Suppressor macrophage treated with lipopolysaccharide for 4 hours (primary cell): ENCODE measurements at regions not wholly inside any gene's neighbourhood (a gene's known extent, or its start where the extent isn't known, plus 50 kb on each side); places are given as distances from the start of the nearest gene placed in this dataset.
"Not testable (repeated sequence)": the region's sequence is repeated elsewhere in the genome, so short reads cannot be mapped to it uniquely, and the experiment has no call there.

Experiments used
- DNase-seq: peaks from one replicate; pipeline ENCODE4 v3.0.0-alpha.2; 2020

DNA sequence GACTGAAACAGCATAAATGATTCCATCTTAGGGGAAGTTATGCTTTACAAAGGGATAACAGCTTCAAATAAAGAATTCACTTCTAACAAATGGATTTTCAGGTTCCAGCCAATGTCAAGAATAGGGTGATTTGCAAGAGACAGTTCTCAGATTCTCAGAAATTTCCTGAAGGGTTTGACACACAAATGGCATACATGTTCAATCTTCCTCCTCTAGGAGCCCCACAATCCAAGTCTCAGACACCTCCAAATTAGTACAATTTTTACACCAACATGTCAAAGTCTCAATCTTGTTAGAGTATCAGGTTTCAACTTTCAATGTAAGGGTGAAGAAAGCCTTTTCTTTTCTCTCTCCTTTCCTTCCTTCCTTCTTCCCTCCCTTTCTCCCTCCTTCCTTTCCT lies 996.6 kb downstream of the TLE1 start:
- DNase-seq = no peak

DNA sequence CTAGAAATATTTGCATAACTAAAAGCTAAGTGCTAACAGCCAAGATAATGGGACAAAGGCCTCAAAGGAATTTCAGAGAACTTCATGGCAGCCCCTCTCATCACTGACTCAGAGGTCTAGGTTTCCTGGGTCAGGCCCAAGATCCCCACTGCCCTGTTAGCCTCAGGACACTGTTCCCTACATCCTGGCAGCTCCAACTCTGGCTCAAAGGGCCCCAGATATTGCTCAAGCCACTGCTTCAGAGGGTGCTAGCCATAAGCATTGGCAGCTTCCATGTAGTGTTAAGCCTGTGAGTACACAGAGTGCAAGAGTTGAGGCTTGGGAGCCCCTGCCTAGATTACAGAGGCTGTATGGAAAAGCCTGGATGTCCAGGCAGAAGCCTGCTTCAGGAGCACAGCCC lies 998.1 kb downstream of the TLE1 start:
- no peak for DNase-seq

DNA sequence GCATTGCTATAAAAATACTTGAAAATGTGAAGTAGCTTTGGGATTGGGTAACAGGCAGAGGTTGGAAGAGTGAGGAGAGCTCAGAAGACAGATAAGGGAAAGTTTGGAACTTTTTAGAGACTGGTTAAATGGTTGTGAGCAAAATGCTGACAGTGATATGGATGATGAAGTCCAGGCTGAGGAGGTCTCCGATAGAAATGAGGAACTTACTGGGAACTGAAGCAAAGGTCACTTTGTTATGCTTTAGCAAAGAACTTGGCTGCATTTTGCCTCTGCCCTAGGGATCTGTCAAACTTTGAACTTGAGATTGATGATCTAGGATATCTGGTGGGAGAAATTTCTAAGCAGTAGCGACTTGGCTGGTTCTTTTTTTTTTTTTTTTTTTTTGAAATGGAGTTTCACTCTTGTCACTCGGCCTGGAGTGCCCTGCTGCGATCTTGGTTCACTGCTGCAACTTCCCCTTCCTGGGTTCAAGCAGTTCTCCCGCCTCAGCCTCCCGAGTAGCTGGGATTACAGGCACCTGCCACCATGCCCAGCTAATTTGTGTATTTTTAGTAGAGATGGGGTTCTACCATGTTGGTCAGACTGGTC lies 998.9 kb downstream of the TLE1 start:
- DNase-seq = no peak

- DNase-seq = no peak
Measured at GRCh38 chr9:80679916-80680315, 1009.4 kb downstream of the TLE1 start.

DNA sequence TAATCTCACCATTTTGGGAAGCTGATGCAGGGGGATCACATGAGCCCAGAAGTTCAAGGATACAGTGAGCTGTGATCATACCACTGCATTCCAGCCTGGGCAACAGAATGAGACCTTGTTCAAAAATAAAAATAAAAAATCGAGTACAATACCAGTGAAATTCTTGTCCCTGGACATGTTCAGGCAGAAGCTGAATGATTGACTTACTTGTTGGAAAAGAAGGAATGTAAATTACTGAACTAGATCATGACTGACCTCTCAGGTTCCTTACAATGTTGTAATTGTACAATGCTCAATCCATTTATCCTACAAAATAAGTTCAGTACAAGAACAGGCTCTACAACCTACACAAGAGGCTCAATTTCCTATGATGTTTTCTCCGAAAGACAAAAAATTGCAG lies 1010.4 kb downstream of the TLE1 start:
- no peak for DNase-seq

DNA sequence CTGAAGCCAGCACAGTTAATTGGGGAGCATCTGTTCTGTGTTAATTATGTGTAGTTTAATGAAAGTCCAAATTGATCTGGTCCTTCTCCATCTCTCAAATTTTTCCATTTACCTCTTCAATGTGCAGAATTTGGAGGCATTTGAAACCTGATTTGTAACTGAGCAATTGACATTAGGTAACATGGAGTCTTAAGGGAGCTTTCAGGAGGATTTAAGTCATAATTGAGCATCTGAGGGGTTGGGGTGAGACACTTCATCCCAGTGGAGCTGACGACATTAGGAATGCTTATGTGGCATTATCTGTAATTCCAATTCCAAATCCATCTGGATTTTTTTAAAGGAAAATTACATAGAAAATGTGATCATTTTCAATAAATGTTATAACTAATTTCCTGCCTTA lies 1015.9 kb downstream of the TLE1 start:
- DNase-seq = no peak

DNA sequence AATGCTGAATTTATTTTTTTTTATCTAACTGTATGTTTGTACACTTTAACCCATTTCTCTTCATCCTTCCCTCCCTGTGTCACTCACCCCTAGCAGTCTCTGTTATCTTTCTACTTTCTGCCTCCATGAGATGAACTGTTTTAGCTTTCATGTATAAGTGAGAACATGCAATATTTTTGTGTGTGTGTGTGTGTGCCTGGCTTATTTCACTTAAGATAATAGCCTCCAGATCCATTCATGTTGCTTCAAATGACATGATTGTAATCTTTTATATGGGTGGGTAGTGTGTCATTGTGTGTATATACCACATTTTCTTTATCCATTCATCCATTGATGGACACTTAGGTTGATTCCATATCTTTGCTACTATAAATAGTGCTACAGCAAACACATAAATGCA lies 1023.9 kb downstream of the TLE1 start:
- no peak for DNase-seq

DNA sequence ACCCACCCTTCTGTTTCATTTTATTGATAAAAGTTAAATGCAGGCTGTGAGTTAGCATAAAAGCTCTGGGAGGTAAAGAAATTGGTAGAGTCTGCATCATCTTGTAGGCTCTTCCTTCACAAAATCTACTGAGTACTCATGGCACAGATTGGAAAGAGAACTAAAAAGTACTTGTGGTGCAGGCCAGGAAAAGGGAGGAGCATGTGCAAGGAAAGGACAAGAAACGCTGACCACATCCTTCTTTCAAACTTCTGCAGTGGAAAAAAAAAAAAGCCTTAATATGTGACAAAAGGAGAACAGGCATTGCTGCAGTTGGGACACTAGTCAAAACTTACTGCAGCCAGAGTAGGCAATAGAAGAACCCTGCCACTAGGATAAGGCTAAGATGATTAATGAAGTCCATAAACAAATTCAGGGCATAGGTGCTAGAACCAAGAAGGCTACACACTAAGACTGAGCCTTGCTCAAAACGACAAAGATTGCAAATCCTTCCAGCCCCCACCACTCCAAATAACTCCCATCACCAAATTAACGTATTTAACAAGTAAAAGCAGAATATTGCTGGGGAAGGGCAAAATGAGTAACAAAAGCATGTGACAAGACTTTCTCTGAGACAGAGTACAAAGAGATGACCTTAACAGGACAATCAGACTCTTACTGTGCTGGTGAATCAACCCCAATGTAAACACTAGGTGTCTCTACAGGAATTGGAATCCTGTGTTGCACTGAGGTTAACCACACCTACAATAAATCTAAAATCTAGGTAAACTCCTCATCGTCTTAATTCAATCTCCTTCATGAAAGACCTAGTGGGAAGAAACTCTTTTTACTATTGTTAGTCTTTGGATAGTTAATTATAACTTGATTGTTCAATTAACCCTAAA lies 1024.8 kb downstream of the TLE1 start:
- no peak for DNase-seq

DNA sequence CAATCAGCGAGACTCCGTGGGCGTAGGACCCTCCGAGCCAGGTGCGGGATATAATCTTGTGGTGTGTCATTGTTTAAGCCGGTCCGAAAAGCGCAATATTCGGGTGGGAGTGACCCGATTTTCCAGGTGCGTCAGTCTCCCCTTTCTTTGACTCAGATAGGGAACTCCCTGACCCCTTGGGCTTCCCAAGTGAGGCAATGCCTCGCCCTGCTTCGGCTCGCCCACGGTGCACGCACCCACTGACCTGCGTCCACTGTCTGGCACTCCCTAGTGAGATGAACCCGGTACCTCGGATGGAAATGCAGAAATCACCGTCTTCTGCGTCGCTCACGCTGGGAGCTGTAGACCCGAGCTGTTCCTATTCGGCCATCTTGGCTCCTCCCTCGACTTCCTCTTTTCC lies 1029.6 kb downstream of the TLE1 start:
- DNase-seq = not testable (repeated sequence)

DNA sequence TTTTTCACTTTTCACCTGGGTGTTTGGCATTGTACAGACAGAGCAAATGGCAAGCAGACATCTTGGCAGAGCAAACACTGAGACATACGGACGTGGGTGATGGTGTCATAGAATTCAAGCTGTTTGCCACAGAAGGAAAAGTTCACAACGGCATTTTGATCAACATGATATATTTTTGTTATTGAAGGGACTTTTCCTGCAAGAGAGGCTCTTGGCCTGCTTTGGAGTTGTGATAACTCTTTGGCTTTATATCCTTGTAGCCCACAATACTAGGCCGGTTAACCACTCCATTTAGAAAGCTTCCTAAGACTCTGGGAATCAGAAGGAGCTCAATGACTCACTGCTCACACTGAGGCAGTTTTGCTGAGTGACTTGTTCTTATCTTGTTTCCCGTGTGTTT lies 1038.3 kb downstream of the TLE1 start:
- DNase-seq = no peak

DNA sequence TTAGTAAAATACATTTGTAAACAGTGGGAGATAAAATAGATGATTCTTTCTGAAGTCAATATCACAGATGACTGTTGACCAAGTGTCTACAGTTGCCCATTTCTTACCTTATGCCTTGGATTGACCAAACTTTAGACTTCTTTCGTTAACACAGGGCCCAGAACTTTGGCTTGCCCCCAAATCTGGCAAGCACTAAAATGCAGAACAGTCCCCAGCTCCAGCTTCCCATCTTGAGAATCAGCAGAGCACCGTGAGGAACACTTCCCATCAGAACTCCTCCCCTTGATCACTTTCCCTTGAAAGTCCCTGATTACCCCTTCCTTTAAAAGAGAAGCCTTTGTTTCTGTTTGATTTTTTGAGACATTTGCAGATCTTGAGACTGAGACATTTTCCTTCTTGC lies 1039.9 kb downstream of the TLE1 start:
- no peak for DNase-seq

DNA sequence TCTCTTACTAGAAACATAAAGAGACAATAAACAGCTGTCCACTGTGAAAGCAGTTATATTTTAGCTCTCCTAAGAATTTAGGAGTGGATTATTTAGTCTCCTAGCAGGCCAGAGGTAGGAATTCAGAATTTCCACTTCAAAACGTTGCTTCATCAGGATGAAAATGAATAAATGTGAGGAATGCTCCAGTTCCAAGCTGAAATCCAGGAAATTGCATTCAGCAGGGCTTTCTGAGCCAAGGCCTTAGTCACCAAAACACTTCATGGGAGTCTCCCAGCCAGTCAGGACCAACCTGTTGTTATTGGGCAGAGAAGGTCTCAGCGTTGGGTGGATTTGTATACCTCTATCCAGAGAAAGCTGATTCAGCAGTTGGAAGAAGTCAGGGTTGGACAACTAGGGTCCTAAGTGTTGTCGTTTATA lies 1040.3 kb downstream of the TLE1 start:
- no peak for DNase-seq

DNA sequence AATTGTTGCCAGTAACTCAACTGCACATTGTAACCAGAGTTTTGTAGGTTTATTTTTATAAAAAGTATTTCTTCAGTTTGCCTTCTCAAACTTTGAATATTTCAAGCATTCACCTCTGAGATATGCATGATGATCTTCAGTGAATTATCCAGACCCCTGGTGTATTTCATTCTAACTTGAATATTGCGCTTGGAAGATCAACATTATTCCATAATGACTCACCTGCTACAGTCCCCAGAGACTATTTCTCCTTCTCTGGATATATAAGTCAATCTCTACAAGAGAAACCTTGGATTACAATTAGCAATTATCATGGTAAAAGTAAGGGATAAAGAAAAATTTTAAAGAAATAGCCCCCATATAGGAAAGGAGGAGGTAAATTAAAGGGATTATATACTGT lies 1041.0 kb downstream of the TLE1 start:
- no peak for DNase-seq

GRCh38 chr9:80646211-80646610 lies 1043.1 kb downstream of the TLE1 start:
- no peak for DNase-seq

- no peak for DNase-seq
Measured at GRCh38 chr9:80644044-80644443, 1045.3 kb downstream of the TLE1 start.

DNA sequence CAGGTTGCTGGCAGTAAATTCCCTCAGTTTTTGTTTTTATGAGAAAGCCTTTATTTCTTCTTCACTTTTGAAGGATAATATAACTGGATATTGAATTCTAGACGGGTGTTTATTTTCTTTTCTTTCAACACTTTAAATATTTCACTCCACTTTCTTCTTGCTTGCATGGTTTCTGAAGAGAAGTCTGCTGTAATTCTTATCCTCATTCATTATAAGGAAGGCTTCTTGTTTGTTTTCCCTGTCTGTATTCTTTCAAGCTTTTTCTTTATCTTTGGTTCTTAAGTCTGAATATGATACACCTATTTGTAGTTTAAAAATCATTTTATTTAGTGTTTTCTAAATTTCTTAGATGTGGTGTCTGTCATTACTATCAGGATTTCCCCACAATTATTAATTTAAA lies 1054.3 kb downstream of the TLE1 start:
- no peak for DNase-seq

DNA sequence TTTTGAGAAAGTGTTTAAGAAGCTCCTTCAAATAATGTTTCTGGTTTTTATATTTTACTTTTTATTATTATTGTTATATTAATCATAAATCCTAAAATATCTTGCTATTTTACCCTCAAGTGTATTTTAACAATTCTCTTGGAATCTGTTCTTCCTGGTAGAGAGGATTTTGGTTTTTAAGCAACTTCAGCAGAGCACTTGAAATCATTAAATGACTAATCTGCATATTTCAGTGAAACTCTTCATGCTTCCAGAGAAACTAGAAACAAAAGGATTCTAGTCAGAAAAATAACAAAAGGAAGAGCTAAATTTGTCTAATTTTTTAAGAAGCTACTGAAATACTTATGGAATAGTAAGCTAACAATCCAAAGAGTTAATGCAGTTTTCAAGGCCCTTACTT lies 1057.3 kb downstream of the TLE1 start:
- no peak for DNase-seq

- no peak for DNase-seq
Measured at GRCh38 chr9:80622508-80622907, 1050.7 kb downstream of the TLE4 start.

- DNase-seq = no peak
Measured at GRCh38 chr9:80619356-80619755, 1047.6 kb downstream of the TLE4 start.

GRCh38 chr9:80615964-80616363 lies 1044.2 kb downstream of the TLE4 start:
- DNase-seq = no peak

DNA sequence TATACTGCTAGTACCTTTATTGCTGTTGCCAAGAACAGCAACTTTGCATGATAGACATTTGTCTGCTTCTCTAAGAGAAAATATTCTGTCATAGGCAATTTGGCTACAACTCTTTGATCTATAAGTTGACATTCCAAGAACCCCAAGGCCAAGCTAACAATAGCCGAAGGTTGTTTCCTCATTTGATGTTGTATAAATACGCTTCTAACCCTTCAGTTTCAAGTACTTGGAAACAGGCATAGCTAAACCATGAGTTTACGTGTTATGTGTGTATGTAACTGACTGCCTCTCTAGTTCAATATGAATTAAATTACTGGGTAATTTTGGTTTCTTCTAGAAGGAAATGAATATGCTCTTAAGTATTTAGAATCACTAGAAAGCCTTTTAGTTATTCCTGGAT lies 1034.0 kb downstream of the TLE4 start:
- no peak for DNase-seq

- no peak for DNase-seq
Measured at GRCh38 chr9:80605129-80605528, 1033.4 kb downstream of the TLE4 start.

DNA sequence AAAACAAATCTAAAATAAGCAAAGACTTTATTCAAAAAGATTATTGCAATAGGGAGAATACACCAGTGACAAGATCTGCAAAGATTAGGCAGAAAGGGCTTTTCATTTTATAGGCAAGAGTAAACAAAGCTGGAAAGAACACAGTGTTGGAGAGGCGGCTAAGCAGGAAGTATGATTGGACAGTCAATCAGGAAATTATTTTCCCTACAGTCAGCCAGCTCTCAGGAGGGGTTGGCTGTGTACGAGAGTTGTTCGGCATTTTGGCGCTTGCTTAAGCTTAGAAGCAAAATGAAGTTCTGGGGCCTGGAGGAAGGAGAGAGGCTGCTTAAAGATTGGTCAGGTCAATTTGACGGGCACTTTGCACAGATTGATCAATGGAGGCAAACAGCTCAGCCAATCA lies 1030.5 kb downstream of the TLE4 start:
- no peak for DNase-seq

DNA sequence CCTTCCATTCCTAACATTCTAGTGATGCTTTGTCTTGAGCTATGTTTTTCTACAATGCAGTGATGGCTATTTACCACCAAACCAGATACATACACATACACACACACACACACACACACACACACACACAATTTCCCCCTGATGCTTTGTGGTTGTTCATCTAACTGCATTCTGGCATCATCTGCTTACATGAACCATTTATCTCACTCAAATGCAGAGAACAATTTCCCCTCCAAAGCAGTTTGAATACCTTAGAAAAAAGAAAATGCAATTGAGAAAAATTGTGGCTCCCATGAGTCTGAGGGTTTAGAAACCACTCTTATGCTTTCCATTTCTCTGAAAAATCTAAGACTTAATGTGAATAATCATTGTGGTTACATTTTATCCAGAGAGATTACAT lies 1024.8 kb downstream of the TLE4 start:
- no peak for DNase-seq

DNA sequence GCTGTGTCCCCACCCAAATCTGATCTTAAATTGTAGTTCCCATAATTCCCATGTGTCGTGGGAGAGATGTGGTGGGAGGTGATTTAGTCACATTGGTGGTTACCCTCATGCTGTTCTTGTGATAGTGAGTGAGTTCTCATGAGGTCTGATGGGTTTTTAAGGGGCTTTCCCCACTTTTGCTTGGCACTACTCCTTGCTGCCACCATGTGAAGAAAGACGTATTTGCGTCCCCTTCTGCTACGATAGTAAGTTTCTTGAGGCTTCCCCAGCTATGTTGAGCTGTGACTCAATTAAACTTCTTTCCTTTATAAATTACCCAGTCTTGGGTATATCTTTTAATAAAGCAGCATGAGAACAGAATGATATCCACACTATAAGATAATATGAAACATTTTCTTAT lies 1023.4 kb downstream of the TLE4 start:
- no peak for DNase-seq
